IMR-90 (cell line): ENCODE measurements at regions not wholly inside any gene's neighbourhood (a gene's known extent, or its start where the extent isn't known, plus 50 kb on each side); places are given as distances from the start of the nearest gene placed in this dataset.

ENCODE experiments used
- BHLHE40 ChIP-seq: fragments of 150-350 bp; IDR thresholded peaks from 2 replicates; pipeline ENCODE4 v1.6.1; 2016; ENCODE audit warnings: mild to moderate bottlenecking, low read depth, low read length
- CHD1 ChIP-seq: IDR thresholded peaks from 2 replicates; pipeline ENCODE4 v1.6.1; 2012; ENCODE audit warnings: low read depth, low read length, improper control_type of control experiment
- CTCF ChIP-seq: conservative IDR thresholded peaks from 2 replicates; pipeline ENCODE4 v1.5.1; 2012; ENCODE audit warnings: mild to moderate bottlenecking, low read depth, low read length, improper control_type of control experiment
- ELK1 ChIP-seq: fragments of 150-350 bp; IDR thresholded peaks from 2 replicates; pipeline ENCODE4 v1.6.1; 2016; ENCODE audit warnings: low read depth, mild to moderate bottlenecking, low read length, moderate library complexity, borderline replicate concordance
- MAFK ChIP-seq: IDR thresholded peaks from 2 replicates; pipeline ENCODE4 v1.6.1; 2012; ENCODE audit warnings: low read depth, low read length, improper control_type of control experiment
- MAZ ChIP-seq: IDR thresholded peaks from 2 replicates; pipeline ENCODE4 v1.6.1; 2012; ENCODE audit warnings: low read depth, mild to moderate bottlenecking, low read length, improper control_type of control experiment, moderate library complexity, borderline replicate concordance
- MXI1 ChIP-seq: IDR thresholded peaks from 2 replicates; pipeline ENCODE4 v1.6.1; 2012; ENCODE audit warnings: low read depth, mild to moderate bottlenecking, low read length, moderate library complexity, borderline replicate concordance
- NFE2L2 ChIP-seq: fragments of 150-350 bp; IDR thresholded peaks from 2 replicates; pipeline ENCODE4 v1.6.1; 2016; ENCODE audit warnings: low read depth, mild to moderate bottlenecking, low read length
- POLR2A ChIP-seq: IDR thresholded peaks from 2 replicates; pipeline ENCODE4 v1.6.1; 2012; ENCODE audit warnings: mild to moderate bottlenecking, low read depth, low read length
- RAD21 ChIP-seq: IDR thresholded peaks from 2 replicates; pipeline ENCODE4 v1.6.1; 2012; ENCODE audit warnings: low read length, improper control_type of control experiment
- RFX5 ChIP-seq: IDR thresholded peaks from 2 replicates; pipeline ENCODE4 v1.8.0; 2012; ENCODE audit warnings: low read depth, mild to moderate bottlenecking, low read length, moderate library complexity
- SMC3 ChIP-seq: fragments of 150-350 bp; IDR thresholded peaks from 2 replicates; pipeline ENCODE4 v1.6.1; 2016; ENCODE audit warnings: low read depth, mild to moderate bottlenecking, antibody characterized with exemption, low read length, moderate library complexity
- USF2 ChIP-seq: fragments of 150-350 bp; IDR thresholded peaks from 2 replicates; pipeline ENCODE4 v1.6.1; 2017; ENCODE audit warnings: mild to moderate bottlenecking, antibody characterized with exemption, low read length, low read depth

- TF ChIP-seq CTCF = no peak
- no peak for TF ChIP-seq POLR2A
- no peak for TF ChIP-seq MAZ
- TF ChIP-seq RAD21 = no peak
- TF ChIP-seq CHD1 = no peak
- TF ChIP-seq RFX5 = no peak
- TF ChIP-seq NFE2L2 = no peak
- TF ChIP-seq BHLHE40 = no peak
- no peak for TF ChIP-seq SMC3
- TF ChIP-seq MXI1 = no peak
- TF ChIP-seq USF2 = no peak
- no peak for TF ChIP-seq MAFK
- no peak for TF ChIP-seq ELK1
Measured at GRCh38 chr5:3105581-3105980, 354.1 kb upstream of the IRX2 start.
